Subcutaneous abdominal adipose tissue (tissue), 5 donors: ENCODE measurements at regions not wholly inside any gene's neighbourhood (a gene's known extent, or its start where the extent isn't known, plus 50 kb on each side); places are given as distances from the start of the nearest gene placed in this dataset.

Experiments used
- H3K27ac ChIP-seq: one replicate; pipeline ENCODE4 v1.7.0; 2013; ENCODE audit warnings: low read depth, mild to moderate bottlenecking, inconsistent platforms, low read length, moderate library complexity
- H3K27me3 ChIP-seq, 5 donors: one replicate each; pipeline ENCODE4 v1.7.0; 2013; ENCODE audit warnings: low read length in 5 of 5, inconsistent platforms in 1 of 5; ENCODE audit not compliant: control insufficient read depth in 5 of 5, insufficient read depth in 4 of 5
- H3K36me3 ChIP-seq, 5 donors: one replicate each; pipeline ENCODE4 v1.7.0; 2013; ENCODE audit warnings: low read length in 5 of 5; ENCODE audit not compliant: control insufficient read depth in 5 of 5, insufficient read depth in 5 of 5
- H3K4me1 ChIP-seq, 5 donors: one replicate each; pipeline ENCODE4 v1.7.0; 2013; ENCODE audit warnings: low read length in 5 of 5, mild to moderate bottlenecking in 3 of 5, moderate library complexity in 1 of 5; ENCODE audit not compliant: control insufficient read depth in 5 of 5, insufficient read depth in 5 of 5
- H3K4me3 ChIP-seq, 5 donors: one replicate each; pipeline ENCODE4 v1.7.0; 2013; ENCODE audit warnings: low read length in 5 of 5, low read depth in 1 of 5
- H3K9ac ChIP-seq, 5 donors: one replicate each; pipeline ENCODE4 v1.7.0; 2013; ENCODE audit warnings: low read length in 5 of 5, mild to moderate bottlenecking in 4 of 5, moderate library complexity in 3 of 5
- H3K9me3 ChIP-seq, 5 donors: one replicate each; pipeline ENCODE4 v1.7.0; 2013; ENCODE audit warnings: low read length in 5 of 5; ENCODE audit not compliant: control insufficient read depth in 5 of 5
- donor health status: healthy.
- donor health status: healthy.
- donor health status: healthy.
- donor health status: healthy.
- donor health status: healthy.

DNA sequence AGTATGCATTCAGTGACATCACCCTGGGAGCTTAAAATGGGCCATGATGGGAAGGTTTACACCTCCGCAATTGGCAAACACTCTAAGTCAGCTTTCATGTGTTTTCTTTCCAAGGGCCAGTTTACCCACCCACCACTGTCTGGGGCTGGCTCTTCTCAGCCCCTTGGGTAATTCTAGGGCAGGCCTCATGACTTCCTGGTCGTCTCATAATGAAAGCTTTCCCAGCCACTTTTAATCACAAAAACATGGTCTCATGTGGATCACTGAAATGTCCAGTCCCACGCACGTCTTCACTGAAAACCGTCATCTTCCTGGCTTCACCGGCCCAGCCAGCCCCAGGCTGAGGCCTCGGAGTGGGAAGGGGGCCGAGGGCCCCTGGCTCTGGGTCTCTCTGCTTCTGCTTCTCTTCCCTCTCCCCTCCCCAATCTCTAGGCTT, 58.5 kb upstream of the ANO1 start:
- H3K4me3 ChIP-seq: no peak overlapping the region
- peaks cover 0 to 5% (median 0%) of the 10 kb centered on the region in 5 donors for H3K9me3 ChIP-seq
- no peaks in the 10 kb centered on the region for H3K36me3 ChIP-seq
- peak overlapping the region; percentile 41 for H3K27ac ChIP-seq
- H3K27me3 ChIP-seq: peaks cover 0 to 17% (median 3%) of the 10 kb centered on the region in 5 donors
- peak overlapping the region in 1 of 5 donors; percentile 24 for H3K9ac ChIP-seq
- H3K4me1 ChIP-seq: peaks cover 0 to 19% (median 10%) of the 10 kb centered on the region in 5 donors

DNA sequence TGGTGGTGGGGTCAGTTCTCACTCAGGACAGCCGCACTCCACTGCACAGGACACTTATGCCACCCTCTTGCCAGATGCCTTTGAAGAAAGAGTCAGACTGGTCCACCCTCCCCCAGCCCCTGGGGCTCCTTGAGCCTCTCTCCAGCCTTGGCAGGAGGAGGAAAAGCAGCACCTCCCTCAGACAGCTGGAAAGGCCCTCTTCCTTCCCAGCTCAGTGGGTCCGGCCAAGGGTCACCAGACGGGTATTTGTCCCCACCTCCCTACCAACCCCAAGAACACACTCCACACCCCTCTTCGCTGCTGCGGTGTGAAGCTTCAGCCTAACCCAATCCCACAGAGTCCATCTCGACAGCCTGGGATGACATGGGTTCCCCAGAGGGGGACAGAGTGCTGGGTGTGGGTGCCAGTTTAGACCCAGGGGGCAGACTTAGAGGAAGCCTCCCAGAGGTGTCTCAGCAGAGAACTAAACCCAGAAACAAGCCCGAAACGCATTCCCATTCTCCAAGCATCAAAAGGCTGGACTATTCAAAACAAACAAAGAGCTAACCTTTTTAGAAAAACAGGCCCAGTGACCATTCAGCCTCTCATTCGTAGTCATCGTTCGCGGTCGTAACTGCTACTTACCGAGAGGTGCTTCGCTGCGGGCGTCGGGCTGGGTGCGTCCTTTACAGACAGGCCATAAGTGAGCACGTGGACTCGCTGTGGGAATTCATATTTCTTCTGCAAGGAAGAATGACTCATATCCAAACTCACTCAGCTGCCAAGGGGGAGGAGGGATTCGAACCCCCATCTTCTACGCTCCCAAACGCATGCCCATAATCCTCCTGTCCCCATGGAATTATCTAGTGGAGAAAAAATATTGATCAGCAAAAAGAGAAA, 57.5 kb upstream of the ANO1 start:
- Histone ChIP-seq H3K27me3 (peaks cover 0 to 16% (median 3%) of the 10 kb centered on the region in 5 donors), H3K36me3 (no peaks in the 10 kb centered on the region), H3K4me3 (peak overlapping the region in 2 of 5 donors; percentile 11 to 13), H3K27ac (peak overlapping the region; percentile 41), H3K9ac (peak overlapping the region in 2 of 5 donors; percentile 24 to 38), H3K4me1 (peaks cover 0 to 19% (median 10%) of the 10 kb centered on the region in 5 donors), H3K9me3 (peaks cover 0 to 10% (median 0%) of the 10 kb centered on the region in 5 donors)

DNA sequence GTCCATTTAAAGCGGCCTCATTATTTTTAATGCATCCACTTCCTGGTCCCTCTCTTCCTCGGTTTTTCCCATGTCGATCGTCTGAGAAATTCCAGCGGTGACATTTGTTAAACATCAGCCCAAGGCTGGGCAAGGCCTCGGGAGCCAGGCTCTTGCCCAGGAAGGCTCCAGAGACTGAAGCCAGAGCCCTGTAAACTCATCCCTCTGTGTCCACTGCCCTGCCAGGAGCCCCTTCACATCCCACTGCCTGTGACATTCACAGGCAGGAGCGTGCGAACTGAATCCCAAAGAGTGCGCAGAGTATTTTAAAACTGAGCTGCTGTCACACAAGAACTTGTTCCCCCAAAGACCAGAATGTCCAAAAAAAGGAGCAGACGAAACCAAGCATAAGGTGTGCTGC, 56.5 kb upstream of the ANO1 start:
- peaks cover 0 to 10% (median 0%) of the 10 kb centered on the region in 5 donors for H3K9me3 ChIP-seq
- no peak overlapping the region for H3K27ac ChIP-seq
- H3K36me3 ChIP-seq: no peaks in the 10 kb centered on the region
- peaks cover 0 to 19% (median 10%) of the 10 kb centered on the region in 5 donors for H3K4me1 ChIP-seq
- peaks cover 0 to 13% (median 3%) of the 10 kb centered on the region in 5 donors for H3K27me3 ChIP-seq
- H3K4me3 ChIP-seq: no peak overlapping the region
- H3K9ac ChIP-seq: no peak overlapping the region

DNA sequence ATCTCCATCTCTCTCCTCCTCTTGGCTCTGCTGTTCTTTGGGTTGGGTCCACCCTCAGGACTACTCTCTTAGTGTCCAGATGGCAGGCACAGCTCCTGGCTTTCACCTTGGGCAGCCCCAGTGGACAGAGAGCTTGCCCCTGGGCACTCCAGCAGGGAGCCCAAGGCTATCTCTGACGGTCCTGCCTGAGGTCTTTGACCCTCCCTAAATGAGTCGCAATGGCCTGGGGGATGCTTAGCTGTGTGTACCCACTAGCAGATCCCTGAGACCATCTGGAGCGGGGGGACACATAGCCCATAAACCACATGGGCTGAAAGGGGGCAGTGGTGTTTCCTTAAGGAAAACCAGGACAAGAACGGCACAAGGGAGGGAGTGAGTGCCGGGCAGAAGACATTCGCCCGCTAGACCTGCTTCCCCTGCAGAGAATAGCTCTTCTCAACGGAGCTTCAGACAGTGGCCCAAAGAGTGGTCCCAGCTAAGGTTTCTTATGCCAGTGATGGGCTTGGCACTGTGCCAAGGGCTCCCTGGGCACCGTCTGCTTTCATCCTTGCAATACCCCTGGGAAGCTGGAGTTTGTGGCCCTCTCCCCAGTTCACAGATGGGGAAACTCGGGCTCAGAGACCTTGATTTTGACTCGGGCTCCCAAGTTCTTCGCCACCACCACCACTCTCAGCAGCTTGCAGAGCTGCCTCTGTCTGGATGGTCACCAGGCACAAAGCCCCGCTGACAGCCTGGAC, 53.9 kb upstream of the ANO1 start:
- Histone ChIP-seq H3K9ac (no peak overlapping the region), H3K9me3 (peaks cover 0 to 10% (median 0%) of the 10 kb centered on the region in 5 donors), H3K27ac (no peak overlapping the region), H3K36me3 (no peaks in the 10 kb centered on the region), H3K4me3 (no peak overlapping the region), H3K27me3 (peaks cover 0 to 9% (median 3%) of the 10 kb centered on the region in 5 donors), H3K4me1 (peaks cover 0 to 15% (median 11%) of the 10 kb centered on the region in 5 donors)

DNA sequence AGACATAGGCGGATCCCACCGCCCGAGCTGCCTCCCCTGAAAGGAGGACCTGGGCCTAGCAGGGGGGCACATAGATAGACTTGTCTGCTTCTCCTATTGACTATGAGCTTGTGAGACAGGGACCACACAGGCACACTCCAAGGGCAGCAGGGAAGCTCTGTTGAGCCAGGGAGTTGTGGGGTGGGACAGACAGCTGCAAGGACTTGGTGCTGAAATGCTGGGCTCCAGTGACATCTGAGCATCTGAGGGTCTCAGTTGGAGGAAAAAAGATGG, 53.4 kb upstream of the ANO1 start:
- Histone ChIP-seq H3K27me3 (peaks cover 0 to 9% (median 3%) of the 10 kb centered on the region in 5 donors), H3K9me3 (peaks cover 0 to 10% (median 0%) of the 10 kb centered on the region in 5 donors), H3K36me3 (no peaks in the 10 kb centered on the region), H3K4me3 (no peak overlapping the region), H3K9ac (no peak overlapping the region), H3K4me1 (peaks cover 0 to 18% (median 12%) of the 10 kb centered on the region in 5 donors), H3K27ac (no peak overlapping the region)

DNA sequence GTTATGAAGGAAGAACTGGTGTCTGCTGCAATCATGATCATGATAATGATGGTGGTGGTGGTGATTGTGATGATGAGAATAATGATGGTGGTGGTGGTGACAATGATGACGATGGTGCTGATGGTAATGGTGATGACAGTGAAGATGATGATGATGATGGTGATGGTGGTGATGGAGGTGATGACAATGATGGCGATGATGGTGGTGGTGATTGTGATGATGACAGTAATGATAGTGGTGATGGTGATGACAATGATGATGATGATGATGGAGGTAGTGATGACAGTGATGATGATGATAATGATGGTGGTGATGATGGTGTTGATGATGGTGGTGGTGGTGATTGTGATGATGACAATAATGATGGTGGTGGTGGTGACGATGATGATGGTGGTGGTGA, 52.8 kb upstream of the ANO1 start:
- Histone ChIP-seq H3K27ac (no peak overlapping the region), H3K9ac (no peak overlapping the region), H3K4me1 (peaks cover 0 to 15% (median 7%) of the 10 kb centered on the region in 5 donors), H3K36me3 (no peaks in the 10 kb centered on the region), H3K9me3 (peaks cover 0 to 10% (median 0%) of the 10 kb centered on the region in 5 donors), H3K27me3 (peaks cover 0 to 4% (median 0%) of the 10 kb centered on the region in 5 donors), H3K4me3 (no peak overlapping the region)

DNA sequence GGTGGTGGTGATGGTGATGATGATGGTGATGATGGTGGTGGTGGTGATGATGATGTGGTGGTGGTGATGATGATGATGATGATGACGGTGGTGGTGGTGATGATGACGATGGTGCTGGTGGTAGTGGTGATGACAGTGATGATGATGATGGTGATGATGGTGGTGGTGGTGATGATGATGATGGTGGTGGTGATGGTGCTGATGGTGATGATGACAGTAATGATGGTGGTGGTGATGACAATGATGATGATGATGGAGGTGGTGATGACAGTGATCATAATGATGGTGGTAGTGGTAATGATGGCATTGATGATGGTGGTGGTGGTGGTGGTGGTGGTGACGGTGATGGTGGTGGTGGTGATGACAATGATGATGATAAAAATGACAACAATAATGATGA, 52.1 kb upstream of the ANO1 start:
- Histone ChIP-seq H3K27ac (no peak overlapping the region), H3K4me3 (no peak overlapping the region), H3K9ac (no peak overlapping the region), H3K27me3 (no peaks in the 10 kb centered on the region), H3K4me1 (peaks cover 0 to 10% (median 3%) of the 10 kb centered on the region in 5 donors), H3K36me3 (no peaks in the 10 kb centered on the region), H3K9me3 (peaks cover 0 to 10% (median 0%) of the 10 kb centered on the region in 5 donors)

DNA sequence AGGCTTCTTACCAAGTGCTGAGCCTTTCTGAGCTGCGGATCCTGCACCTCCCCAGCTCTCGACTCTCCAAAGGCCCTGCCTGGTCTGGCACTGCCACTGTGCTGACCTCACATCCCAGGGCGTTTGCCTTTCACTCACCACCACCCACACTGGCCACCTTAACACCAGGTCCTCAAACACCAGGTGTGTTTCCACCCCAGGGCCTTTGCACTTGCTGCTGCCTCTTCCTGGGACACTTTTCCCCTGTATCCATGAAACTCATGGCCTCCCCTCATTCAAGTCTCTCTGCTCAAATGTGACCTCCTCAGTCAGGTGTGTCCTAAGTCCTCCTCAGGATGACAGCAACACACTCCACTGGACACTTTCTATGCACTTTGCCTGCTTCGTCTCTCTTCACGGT, 51.4 kb upstream of the ANO1 start:
- H3K9ac ChIP-seq: no peak overlapping the region
- no peak overlapping the region for H3K4me3 ChIP-seq
- H3K9me3 ChIP-seq: peaks cover 0 to 10% (median 0%) of the 10 kb centered on the region in 5 donors
- H3K36me3 ChIP-seq: no peaks in the 10 kb centered on the region
- peaks cover 0 to 10% (median 3%) of the 10 kb centered on the region in 5 donors for H3K4me1 ChIP-seq
- no peaks in the 10 kb centered on the region for H3K27me3 ChIP-seq
- H3K27ac ChIP-seq: no peak overlapping the region

DNA sequence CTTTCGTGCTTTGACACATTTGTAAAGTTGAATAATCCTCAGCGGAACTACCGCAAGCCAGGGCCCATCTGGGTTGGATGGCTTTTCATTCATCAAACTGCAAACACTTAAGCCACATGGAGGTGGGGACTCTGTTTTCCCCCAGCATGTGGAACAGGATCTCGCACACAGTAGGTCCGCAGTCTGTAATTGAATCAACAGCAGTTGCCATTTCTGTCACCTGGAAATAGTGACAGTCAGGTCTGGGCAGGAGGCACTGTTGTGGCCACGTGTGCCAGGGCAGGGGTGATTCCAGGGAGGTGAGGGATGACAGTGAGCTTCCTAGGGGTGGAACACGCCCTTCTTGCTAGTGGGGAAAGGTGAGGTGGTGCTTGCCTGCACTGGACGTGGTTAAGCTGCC, 50.7 kb upstream of the ANO1 start:
- no peaks in the 10 kb centered on the region for H3K36me3 ChIP-seq
- no peak overlapping the region for H3K27ac ChIP-seq
- no peaks in the 10 kb centered on the region for H3K27me3 ChIP-seq
- H3K4me3 ChIP-seq: no peak overlapping the region
- H3K4me1 ChIP-seq: peaks cover 0 to 10% (median 3%) of the 10 kb centered on the region in 5 donors
- H3K9me3 ChIP-seq: peaks cover 0 to 10% (median 0%) of the 10 kb centered on the region in 5 donors
- no peak overlapping the region for H3K9ac ChIP-seq
